Ishikawa (cell line): ENCODE measurements at regions not wholly inside any gene's neighbourhood (a gene's known extent, or its start where the extent isn't known, plus 50 kb on each side); places are given as distances from the start of the nearest gene placed in this dataset.

Experiments used
- EP300 ChIP-seq: IDR thresholded peaks from 2 replicates; pipeline ENCODE4 v1.6.1; 2012; ENCODE audit warnings: borderline replicate concordance
- RAD21 ChIP-seq: IDR thresholded peaks from 2 replicates; pipeline ENCODE4 v1.6.1; 2012; ENCODE audit warnings: low read depth
- TCF12 ChIP-seq: IDR thresholded peaks from 2 replicates; pipeline ENCODE4 v1.6.1; 2012; ENCODE audit warnings: low read depth
- TEAD4 ChIP-seq: IDR thresholded peaks from 2 replicates; pipeline ENCODE4 v1.6.1; 2012
- USF1 ChIP-seq: IDR thresholded peaks from 2 replicates; pipeline ENCODE4 v1.6.1; 2012
- YY1 ChIP-seq: IDR thresholded peaks from 2 replicates; pipeline ENCODE4 v1.6.1; 2012; ENCODE audit warnings: low read depth

GRCh38 chr2:24409700-24410556 lies 49.6 kb upstream of the ITSN2 start:
- TF ChIP-seq YY1 (no peak), EP300 (no peak), TCF12 (no peak), RAD21 (peak; percentile 95), TEAD4 (0 out of 2 replicates have a peak, but pooled peaks have one; percentile 12), USF1 (0 out of 2 replicates have a peak, but pooled peaks have one; percentile 16)
